Neural cell (in vitro differentiated cells): ENCODE measurements at regions not wholly inside any gene's neighbourhood (a gene's known extent, or its start where the extent isn't known, plus 50 kb on each side); places are given as distances from the start of the nearest gene placed in this dataset.
A peak's percentile ranks its signal among the peaks of the same experiment; 100 is the strongest.

ENCODE experiments used
- H2AFZ ChIP-seq: fragments of 200-600, 300-800 bp; sonication (generic), shearing (Covaris generic); 2 replicates; pipeline ENCODE4 v1.6.0; 2014; ENCODE audit warnings: low read depth, mild to moderate bottlenecking, antibody characterized with exemption, low read length, moderate library complexity
- H3F3A ChIP-seq: fragments of 200-600 bp; shearing (Covaris generic); 2 replicates; pipeline ENCODE4 v1.6.1; 2016; ENCODE audit warnings: mild to moderate bottlenecking, moderate library complexity, mixed read lengths, antibody characterized with exemption, low read length; ENCODE audit not compliant: insufficient read depth, poor library complexity, severe bottlenecking
- H3K27ac ChIP-seq: fragments of 200-600, 300-800 bp; sonication (generic), shearing (Covaris generic); 2 replicates; pipeline ENCODE4 v1.5.1; 2014; ENCODE audit warnings: mild to moderate bottlenecking, low read length, moderate library complexity
- H3K27me3 ChIP-seq: fragments of 300-800, 200-600 bp; sonication (generic), shearing (Covaris generic); 2 replicates; pipeline ENCODE4 v1.6.0; 2014; ENCODE audit warnings: mild to moderate bottlenecking, low read depth, low read length, moderate library complexity; ENCODE audit not compliant: insufficient read depth
- H3K36me3 ChIP-seq: fragments of 300-800, 200-600 bp; sonication (generic), shearing (Covaris generic); 2 replicates; pipeline ENCODE4 v1.5.1; 2014; ENCODE audit warnings: mild to moderate bottlenecking, antibody characterized with exemption, low read length, moderate library complexity; ENCODE audit not compliant: insufficient read depth
- H3K4me2 ChIP-seq: fragments of 300-800, 200-600 bp; sonication (generic), shearing (Covaris generic); 2 replicates; pipeline ENCODE4 v1.6.0; 2014; ENCODE audit warnings: mild to moderate bottlenecking, low read length
- H3K4me3 ChIP-seq: fragments of 300-800, 200-600 bp; sonication (generic), shearing (Covaris generic); 2 replicates; pipeline ENCODE4 v1.5.1; 2014; ENCODE audit warnings: mild to moderate bottlenecking, low read length, moderate library complexity
- H3K79me2 ChIP-seq: fragments of 200-600 bp; shearing (Covaris generic); replicated peaks from 2 replicates; pipeline ENCODE4 v1.6.0; 2014; ENCODE audit warnings: mild to moderate bottlenecking, low read length, moderate library complexity; ENCODE audit not compliant: insufficient read depth
- H3K9ac ChIP-seq: fragments of 300-800, 200-600 bp; sonication (generic), shearing (Covaris generic); 2 replicates; pipeline ENCODE4 v1.6.1; 2016; ENCODE audit warnings: mild to moderate bottlenecking, low read length, mixed read lengths
- H3K9me2 ChIP-seq: fragments of 200-600 bp; shearing (Covaris generic); 2 replicates; pipeline ENCODE4 v1.6.1; 2016; ENCODE audit warnings: mild to moderate bottlenecking, low read length, mixed read lengths; ENCODE audit not compliant: insufficient read depth
- H3K9me3 ChIP-seq: fragments of 200-600, 300-800 bp; sonication (generic), shearing (Covaris generic); 2 replicates; pipeline ENCODE4 v1.6.1; 2016; ENCODE audit warnings: mild to moderate bottlenecking, mixed run types, low read length, moderate library complexity, mixed read lengths
- H4K20me1 ChIP-seq: fragments of 200-600 bp; shearing (Covaris generic); 2 replicates; pipeline ENCODE4 v1.6.1; 2016; ENCODE audit warnings: mild to moderate bottlenecking, mixed run types; ENCODE audit not compliant: insufficient read depth
- EP300 ChIP-seq: fragments of 450-650 bp; conservative IDR thresholded peaks from 2 replicates; pipeline ENCODE4 v1.6.1; 2014; ENCODE audit warnings: antibody characterized with exemption, mild to moderate bottlenecking, moderate library complexity; ENCODE audit not compliant: poor library complexity, severe bottlenecking
- EZH2 ChIP-seq: fragments of 200-600, 300-800 bp; shearing (Covaris generic), sonication (generic); IDR thresholded peaks from 2 replicates; pipeline ENCODE4 v1.6.1; 2014; ENCODE audit warnings: antibody characterized with exemption, low read length, borderline replicate concordance, mild to moderate bottlenecking; ENCODE audit not compliant: insufficient read depth, poor library complexity, severe bottlenecking
- MXI1 ChIP-seq: fragments of 450-650 bp; conservative IDR thresholded peaks from 2 replicates; pipeline ENCODE4 v1.6.1; 2014; ENCODE audit warnings: antibody characterized with exemption, mild to moderate bottlenecking; ENCODE audit not compliant: poor library complexity, severe bottlenecking
- POLR2AphosphoS5 ChIP-seq: IDR thresholded peaks from 2 replicates; pipeline ENCODE4 v1.6.1; 2012
- RAD21 ChIP-seq: fragments of 450-650 bp; conservative IDR thresholded peaks from 2 replicates; pipeline ENCODE4 v1.6.1; 2014; ENCODE audit warnings: antibody characterized with exemption, mild to moderate bottlenecking, moderate library complexity
- REST ChIP-seq: IDR thresholded peaks from 2 replicates; pipeline ENCODE4 v1.6.1; 2012; ENCODE audit warnings: borderline replicate concordance
- SMC3 ChIP-seq: fragments of 450-650 bp; conservative IDR thresholded peaks from 2 replicates; pipeline ENCODE4 v1.6.1; 2014; ENCODE audit warnings: antibody characterized with exemption, mild to moderate bottlenecking, moderate library complexity; ENCODE audit not compliant: poor library complexity
- TAF1 ChIP-seq: IDR thresholded peaks from 2 replicates; pipeline ENCODE4 v1.6.1; 2012; ENCODE audit warnings: low read depth
- TF ChIP-seq, protein P1 (sequence below): fragments of 450-650 bp; IDR thresholded peaks from 2 replicates; pipeline ENCODE4 v1.5.1; 2014; ENCODE audit warnings: antibody characterized with exemption, mild to moderate bottlenecking, moderate library complexity; ENCODE audit not compliant: poor library complexity, severe bottlenecking

- Histone ChIP-seq H4K20me1 (no peaks in the 10 kb centered on the region), H3K4me3 (peak overlapping the region; percentile 4), H3K9me3 (no peaks in the 10 kb centered on the region), H2AFZ (no peak overlapping the region), H3K9me2 (no peaks in the 10 kb centered on the region), H3K27me3 (no peaks in the 10 kb centered on the region), H3K9ac (no peak overlapping the region), H3K27ac (no peak overlapping the region), H3K4me2 (no peak overlapping the region), H3K79me2 (no peaks in the 10 kb centered on the region), H3K36me3 (no peaks in the 10 kb centered on the region), H3F3A (no peaks in the 10 kb centered on the region)
- TF ChIP-seq TAF1 = no peak
- TF ChIP-seq EZH2 = no peak
- no peak for TF ChIP-seq SMC3
- TF ChIP-seq, protein P1, sequence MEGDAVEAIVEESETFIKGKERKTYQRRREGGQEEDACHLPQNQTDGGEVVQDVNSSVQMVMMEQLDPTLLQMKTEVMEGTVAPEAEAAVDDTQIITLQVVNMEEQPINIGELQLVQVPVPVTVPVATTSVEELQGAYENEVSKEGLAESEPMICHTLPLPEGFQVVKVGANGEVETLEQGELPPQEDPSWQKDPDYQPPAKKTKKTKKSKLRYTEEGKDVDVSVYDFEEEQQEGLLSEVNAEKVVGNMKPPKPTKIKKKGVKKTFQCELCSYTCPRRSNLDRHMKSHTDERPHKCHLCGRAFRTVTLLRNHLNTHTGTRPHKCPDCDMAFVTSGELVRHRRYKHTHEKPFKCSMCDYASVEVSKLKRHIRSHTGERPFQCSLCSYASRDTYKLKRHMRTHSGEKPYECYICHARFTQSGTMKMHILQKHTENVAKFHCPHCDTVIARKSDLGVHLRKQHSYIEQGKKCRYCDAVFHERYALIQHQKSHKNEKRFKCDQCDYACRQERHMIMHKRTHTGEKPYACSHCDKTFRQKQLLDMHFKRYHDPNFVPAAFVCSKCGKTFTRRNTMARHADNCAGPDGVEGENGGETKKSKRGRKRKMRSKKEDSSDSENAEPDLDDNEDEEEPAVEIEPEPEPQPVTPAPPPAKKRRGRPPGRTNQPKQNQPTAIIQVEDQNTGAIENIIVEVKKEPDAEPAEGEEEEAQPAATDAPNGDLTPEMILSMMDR = no peak
- TF ChIP-seq REST = no peak
- no peak for TF ChIP-seq POLR2AphosphoS5
- TF ChIP-seq EP300 = no peak
- TF ChIP-seq RAD21 = no peak
- TF ChIP-seq MXI1 = no peak
Observed at GRCh38 chr11:121369366-121369765, 76.8 kb downstream of the SC5D start.

DNA sequence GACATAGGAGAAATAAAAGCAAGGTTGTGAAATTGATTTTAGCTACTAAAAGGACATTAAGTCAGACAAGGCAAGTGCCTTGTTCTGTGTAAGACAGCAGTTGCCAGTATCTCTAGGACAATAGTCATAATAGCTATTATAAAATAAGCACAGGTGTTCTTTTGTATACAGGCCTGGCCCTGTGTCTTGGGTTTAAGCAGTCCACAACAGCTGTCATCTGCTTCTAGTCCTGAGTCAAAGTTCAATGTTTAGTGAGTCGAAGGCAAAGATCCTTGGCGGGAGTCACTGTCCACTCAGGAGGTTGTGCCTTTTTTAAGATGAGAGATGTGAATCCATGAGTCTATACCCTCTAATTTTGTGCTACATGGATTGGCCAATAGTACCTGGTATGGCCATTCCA is 79.5 kb downstream of the SC5D start:
- no peaks in the 10 kb centered on the region for H3K79me2 ChIP-seq
- no peak overlapping the region for H3K4me2 ChIP-seq
- no peak overlapping the region for H2AFZ ChIP-seq
- TF ChIP-seq EZH2 (no peak), REST (no peak), SMC3 (no peak), TAF1 (no peak), EP300 (no peak), RAD21 (no peak), POLR2AphosphoS5 (no peak)
- TF ChIP-seq, protein P1 = no peak
- H3K9me3 ChIP-seq = no peaks in the 10 kb centered on the region
- no peak overlapping the region for H3K4me3 ChIP-seq
- no peak overlapping the region for H3K9ac ChIP-seq
- no peak overlapping the region for H3K27ac ChIP-seq
- no peaks in the 10 kb centered on the region for H3F3A ChIP-seq
- H4K20me1 ChIP-seq = no peaks in the 10 kb centered on the region
- no peaks in the 10 kb centered on the region for H3K27me3 ChIP-seq
- H3K9me2 ChIP-seq = no peaks in the 10 kb centered on the region
- H3K36me3 ChIP-seq = no peaks in the 10 kb centered on the region
